Activated CD4-positive, CD25-positive, alpha-beta regulatory T cell treated with anti-CD3 and anti-CD28 coated beads, Interleukin-2, amount 50 U/mL, for 16 hours (primary cell): ENCODE measurements at regions not wholly inside any gene's neighbourhood (a gene's known extent, or its start where the extent isn't known, plus 50 kb on each side); places are given as distances from the start of the nearest gene placed in this dataset.

ENCODE experiments used
- DNase-seq: peaks from one replicate; pipeline ENCODE4 v3.0.0-alpha.2; 2020; ENCODE audit warnings: low read depth, low spot score

DNA sequence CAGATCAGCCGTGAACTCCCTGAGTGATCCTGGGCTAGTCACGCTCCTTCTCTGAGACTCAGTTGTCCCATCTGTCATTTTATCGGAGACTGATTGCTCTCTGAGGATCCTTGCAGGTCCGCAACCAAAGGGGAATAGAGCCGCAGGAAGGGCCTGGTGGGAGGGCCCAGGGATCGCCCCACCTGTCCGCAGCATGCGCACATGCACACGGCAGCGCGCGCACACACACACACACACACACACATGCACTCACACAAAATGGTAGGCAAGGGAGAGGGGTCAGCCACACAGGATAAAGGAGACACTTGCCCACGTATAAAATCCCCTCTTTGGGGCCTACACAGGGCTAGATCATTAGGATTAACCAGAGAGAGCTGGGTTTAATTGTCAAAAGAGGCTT lies 95.6 kb upstream of the FOXP4 start:
- no peak for DNase-seq

DNA sequence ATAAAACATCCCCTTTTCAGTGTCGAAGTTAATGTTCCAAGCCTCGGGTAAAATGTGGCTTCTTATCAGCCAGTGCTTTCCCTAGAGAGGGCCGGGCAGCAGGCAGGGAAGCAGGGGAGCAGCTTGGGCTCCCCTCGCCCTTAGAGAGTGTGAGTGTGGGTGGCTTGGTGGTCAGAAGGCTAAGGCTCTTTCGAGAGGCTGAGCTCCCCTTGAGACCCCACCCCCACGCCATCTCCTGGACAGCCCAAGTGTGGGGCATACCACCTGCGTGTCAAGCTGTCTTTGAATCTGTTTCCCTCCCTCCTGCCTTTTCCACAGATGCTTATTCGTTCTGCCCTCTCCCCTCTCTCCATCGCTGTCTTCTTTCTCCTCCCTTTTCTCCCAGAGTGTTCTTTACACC lies 95.1 kb upstream of the FOXP4 start:
- DNase-seq = no peak

GRCh38 chr6:41451515-41452163 lies 94.5 kb upstream of the FOXP4 start:
- DNase-seq = no peak

- no peak for DNase-seq
Measured at GRCh38 chr6:41452763-41453162, 93.4 kb upstream of the FOXP4 start.

GRCh38 chr6:41453244-41453643 lies 92.9 kb upstream of the FOXP4 start:
- DNase-seq = no peak

GRCh38 chr6:41454189-41454789 lies 91.9 kb upstream of the FOXP4 start:
- no peak for DNase-seq

DNA sequence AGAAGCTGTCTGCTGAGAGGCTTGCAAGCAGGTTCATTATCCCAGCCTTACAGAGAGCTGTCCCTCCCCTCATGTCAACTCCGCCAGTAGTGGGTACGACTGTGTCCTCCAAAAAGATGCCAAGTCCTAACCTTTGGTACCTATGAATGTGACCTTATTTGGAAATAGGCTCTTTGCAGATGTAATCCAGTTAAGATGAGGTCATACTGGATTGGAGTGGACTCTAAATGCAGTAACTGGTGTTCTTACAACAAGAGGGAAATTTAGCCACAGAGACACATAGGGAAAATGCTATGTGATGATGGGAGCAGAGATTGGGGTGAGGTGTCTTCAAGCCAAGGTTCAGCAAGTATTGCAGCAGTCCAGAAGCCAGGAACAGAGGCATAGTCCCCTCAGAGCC lies 90.8 kb upstream of the FOXP4 start:
- DNase-seq = no peak

- DNase-seq = no peak
Measured at GRCh38 chr6:41455818-41456217, 90.4 kb upstream of the FOXP4 start.

- DNase-seq = no peak
Measured at GRCh38 chr6:41457303-41457670, 88.9 kb upstream of the FOXP4 start.

- no peak for DNase-seq
Measured at GRCh38 chr6:41459738-41460137, 86.4 kb upstream of the FOXP4 start.

- no peak for DNase-seq
Measured at GRCh38 chr6:41460742-41461336, 85.3 kb upstream of the FOXP4 start.

GRCh38 chr6:41462033-41462432 lies 84.1 kb upstream of the FOXP4 start:
- DNase-seq = no peak

- DNase-seq = no peak
Measured at GRCh38 chr6:41463062-41463930, 82.9 kb upstream of the FOXP4 start.

GRCh38 chr6:41464019-41464418 lies 82.2 kb upstream of the FOXP4 start:
- DNase-seq = no peak

GRCh38 chr6:41464481-41464880 lies 81.7 kb upstream of the FOXP4 start:
- no peak for DNase-seq

DNA sequence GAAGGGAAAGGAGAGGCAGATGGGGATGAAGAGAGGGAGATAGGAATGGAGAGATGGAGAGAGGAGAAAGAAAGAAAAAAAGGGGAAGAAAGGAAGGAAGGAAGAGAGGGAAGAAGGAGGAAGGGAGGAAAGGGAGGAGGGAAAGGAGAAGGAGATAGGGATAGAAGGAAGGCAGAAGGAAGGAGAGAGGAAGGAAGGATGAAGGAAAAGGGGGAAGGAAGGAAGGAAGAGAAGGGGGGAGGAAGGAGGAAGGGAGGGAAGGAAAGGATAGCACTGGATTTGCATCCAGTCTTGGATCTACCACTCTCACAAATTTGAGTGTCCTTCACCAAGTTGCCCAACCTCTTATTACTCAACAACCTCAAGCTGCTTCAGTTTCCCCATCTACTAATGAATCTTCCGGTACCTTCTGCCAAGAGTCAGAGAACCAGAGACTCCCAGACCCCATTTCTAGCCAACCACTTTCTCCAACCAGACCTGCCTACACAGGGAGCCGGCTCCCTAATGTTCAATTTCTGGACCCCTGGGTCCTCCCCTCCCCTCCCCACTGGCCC lies 79.7 kb upstream of the FOXP4 start:
- no peak for DNase-seq

DNA sequence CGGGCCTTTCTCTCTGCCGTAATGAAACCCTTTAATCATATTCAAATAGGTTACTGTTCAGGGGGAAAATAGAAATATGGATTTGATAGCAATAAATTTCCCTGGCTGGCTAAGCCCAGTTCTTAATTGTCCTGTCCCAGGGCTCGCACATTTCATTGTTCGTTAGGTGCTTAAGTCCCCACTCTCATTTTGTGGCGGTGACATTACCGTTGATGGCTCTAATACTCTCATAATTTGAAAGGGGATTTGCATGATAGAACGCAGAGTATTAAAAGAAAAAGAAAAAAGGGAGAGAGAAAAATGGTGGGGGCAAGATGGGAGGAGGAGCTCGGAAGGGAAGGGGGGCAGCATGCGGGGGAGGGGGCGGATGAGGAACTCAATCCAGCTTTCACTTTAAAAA lies 79.1 kb upstream of the FOXP4 start:
- DNase-seq = no peak

GRCh38 chr6:41467627-41468404 lies 78.4 kb upstream of the FOXP4 start:
- no peak for DNase-seq

- DNase-seq = no peak
Measured at GRCh38 chr6:41469156-41470028, 76.8 kb upstream of the FOXP4 start.

DNA sequence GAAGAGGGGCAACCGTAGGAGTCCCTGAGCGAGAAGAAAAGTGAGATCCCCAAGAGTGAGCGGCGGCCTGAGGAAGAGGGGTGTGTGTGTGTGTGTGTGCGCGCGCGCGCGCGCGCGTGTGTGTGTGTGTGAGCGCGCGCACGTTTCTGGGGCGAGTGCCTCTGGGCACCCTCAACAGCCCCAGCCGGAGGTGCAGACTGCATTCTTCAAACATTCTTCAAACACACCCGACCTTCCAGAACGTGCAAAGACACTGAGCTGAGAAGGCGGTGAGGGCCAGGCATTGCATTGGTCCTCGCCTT lies 76.2 kb upstream of the FOXP4 start:
- DNase-seq = no peak
